ENCODE measurements at regions not wholly inside any gene's neighbourhood (a gene's known extent, or its start where the extent isn't known, plus 50 kb on each side); places are given as distances from the start of the nearest gene placed in this dataset.

DNA sequence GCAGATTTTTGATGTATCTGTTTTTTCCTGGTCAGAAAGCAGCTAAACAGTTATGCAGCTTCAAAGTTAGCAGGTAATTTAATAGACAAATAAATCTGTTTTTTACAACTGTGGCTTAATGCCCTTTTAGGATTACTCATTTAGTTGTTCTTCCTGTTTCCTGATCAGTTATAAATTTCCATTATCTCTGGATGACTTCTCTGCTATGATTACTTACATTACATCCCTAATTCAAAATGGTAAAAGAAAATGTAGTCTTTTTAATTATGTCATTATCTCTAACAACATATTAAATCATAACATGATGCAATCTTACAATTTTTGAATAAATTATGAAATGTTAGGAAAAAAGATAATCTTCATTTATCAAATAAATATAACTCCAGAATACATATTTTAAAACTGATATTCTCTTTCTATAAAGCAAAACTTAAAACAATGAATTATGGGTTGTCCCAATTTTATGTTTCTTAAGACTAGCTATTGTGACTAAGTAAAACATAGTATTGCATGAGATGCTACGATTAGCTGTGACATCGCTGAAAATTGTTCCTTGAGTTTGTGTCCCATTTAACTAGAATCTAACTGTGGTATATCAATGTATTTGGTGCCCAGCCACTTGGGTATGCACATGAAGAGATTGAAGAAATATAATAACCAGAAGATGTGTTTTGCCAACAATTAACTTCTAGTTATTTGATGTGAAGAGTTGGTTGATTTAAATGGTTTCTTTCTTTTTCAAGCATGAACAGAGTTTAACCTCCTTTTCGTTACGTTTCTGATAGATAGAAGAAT is 605.3 kb upstream of the SPRY2 start:
- no peak for DNase-seq (ENCODE audit: low read depth, low spot score)
- H4K20me1 ChIP-seq (ENCODE audit: control insufficient read depth, insufficient read depth), result no peaks in the 10 kb centered on the region
- no peaks in the 10 kb centered on the region for H3K4me1 ChIP-seq (ENCODE audit: control insufficient read depth, insufficient read depth, low read length)
- no peak overlapping the region for H3K27ac ChIP-seq (ENCODE audit: control insufficient read depth, insufficient read depth)
- ChIA-PET RAD21 (ENCODE audit: unreplicated experiment) (no interaction called here), CTCF (interaction anchor here (1.3 kb wide), 2 partner anchors 46 to 72 kb away, joined by 3 to 4 read pairs; no protein-coding TSS in a partner anchor), SMC1A (ENCODE audit: uncharacterized antibody, unreplicated experiment) (interaction anchor here (0.9 to 1.6 kb wide), 3 partner anchors 8 to 11 kb away, joined by 3 to 5 read pairs (median 4); no protein-coding TSS in a partner anchor), POLR2A (no interaction called here)
- in situ Hi-C loops (cut with MboI), result no loop called here
- no peak for TF ChIP-seq TCF7 (IDR thresholded peaks at IDR 0.05; ENCODE audit: borderline replicate concordance)
- TF ChIP-seq, protein P1, sequence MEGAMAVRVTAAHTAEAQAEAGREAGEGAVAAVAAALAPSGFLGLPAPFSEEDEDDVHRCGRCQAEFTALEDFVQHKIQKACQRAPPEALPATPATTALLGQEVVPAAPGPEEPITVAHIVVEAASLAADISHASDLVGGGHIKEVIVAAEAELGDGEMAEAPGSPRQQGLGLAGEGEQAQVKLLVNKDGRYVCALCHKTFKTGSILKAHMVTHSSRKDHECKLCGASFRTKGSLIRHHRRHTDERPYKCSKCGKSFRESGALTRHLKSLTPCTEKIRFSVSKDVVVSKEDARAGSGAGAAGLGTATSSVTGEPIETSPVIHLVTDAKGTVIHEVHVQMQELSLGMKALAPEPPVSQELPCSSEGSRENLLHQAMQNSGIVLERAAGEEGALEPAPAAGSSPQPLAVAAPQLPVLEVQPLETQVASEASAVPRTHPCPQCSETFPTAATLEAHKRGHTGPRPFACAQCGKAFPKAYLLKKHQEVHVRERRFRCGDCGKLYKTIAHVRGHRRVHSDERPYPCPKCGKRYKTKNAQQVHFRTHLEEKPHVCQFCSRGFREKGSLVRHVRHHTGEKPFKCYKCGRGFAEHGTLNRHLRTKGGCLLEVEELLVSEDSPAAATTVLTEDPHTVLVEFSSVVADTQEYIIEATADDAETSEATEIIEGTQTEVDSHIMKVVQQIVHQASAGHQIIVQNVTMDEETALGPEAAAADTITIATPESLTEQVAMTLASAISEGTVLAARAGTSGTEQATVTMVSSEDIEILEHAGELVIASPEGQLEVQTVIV (IDR thresholded peaks at IDR 0.05; ENCODE audit: borderline replicate concordance, partially characterized antibody), result no peak
- no peak for TF ChIP-seq RAD51 (IDR thresholded peaks at IDR 0.05)
- no peak for TF ChIP-seq EED (IDR thresholded peaks at IDR 0.05; ENCODE audit: low read depth)
- TF ChIP-seq PAX8 (IDR thresholded peaks at IDR 0.05), result no peak
- TF ChIP-seq SIX5 (IDR thresholded peaks at IDR 0.05; ENCODE audit: low read depth, low read length, severe bottlenecking), result no peak
- TF ChIP-seq HCFC1 (IDR thresholded peaks at IDR 0.05; ENCODE audit: low read length), result no peak
- ATAC-seq, result no peak
- H3K9ac ChIP-seq (ENCODE audit: control insufficient read depth, insufficient read depth, low read length), result no peak overlapping the region
- intact Hi-C loops (cut with micrococcal nuclease; ENCODE audit: unreplicated experiment), result no loop called here
- no peaks in the 10 kb centered on the region for H3K9me3 ChIP-seq (replicated peaks; ENCODE audit: control insufficient read depth, insufficient read depth, low read length)
- no peaks in the 10 kb centered on the region for H3K27me3 ChIP-seq (replicated peaks in 1 of 2; ENCODE audit: control insufficient read depth in 2 of 2, insufficient read depth in 2 of 2, low read length in 1 of 2)
- H3K4me3 ChIP-seq, result no peak overlapping the region
- H3K4me2 ChIP-seq (ENCODE audit: control insufficient read depth, insufficient read depth), result no peak overlapping the region
- no peak for FAIRE-seq
- H2AFZ ChIP-seq (ENCODE audit: control insufficient read depth, low read depth, low read length), result no peak overlapping the region
- BruUV-seq (replicated peaks), result no TSS peak
- 31% methylated on average over 4 of the region's 4 CpGs for WGBS (ENCODE audit: insufficient coverage, insufficient replicate concordance, low lambda C conversion rate, missing lambda C conversion rate)
- no peaks in the 10 kb centered on the region for H3K79me2 ChIP-seq (ENCODE audit: control insufficient read depth, insufficient read depth, low read length)
- H3K36me3 ChIP-seq (ENCODE audit: control insufficient read depth in 2 of 2, insufficient read depth in 2 of 2, low read length in 1 of 2), result no peaks in the 10 kb centered on the region

Measured in GM12878 (cell line).